GM23338 (cell line): ENCODE measurements at regions not wholly inside any gene's neighbourhood (a gene's known extent, or its start where the extent isn't known, plus 50 kb on each side); places are given as distances from the start of the nearest gene placed in this dataset.

Source experiments
- ATAC-seq: fragments of 200-7000 bp; cut with Tn5 transposase; 3 replicates; pipeline ENCODE4 v1.9.1; 2020
- DNase-seq: peaks from one replicate; pipeline ENCODE4 v3.0.0-alpha.2; 2015; ENCODE audit warnings: low spot score
- H2AFZ ChIP-seq: fragments of 200-600 bp; sonication (generic); 2 replicates; pipeline ENCODE4 v1.8.0; 2016; ENCODE audit warnings: antibody characterized with exemption, mild to moderate bottlenecking, moderate library complexity
- H3F3A ChIP-seq: fragments of 200-600 bp; sonication (generic); replicated peaks from 2 replicates; pipeline ENCODE4 v1.8.0; 2017; ENCODE audit warnings: antibody characterized with exemption, mixed run types, low read depth
- H3K27ac ChIP-seq: fragments of 200-600 bp; sonication (generic); 2 replicates; pipeline ENCODE4 v1.6.1; 2016; ENCODE audit warnings: low read depth
- H3K27me3 ChIP-seq: fragments of 200-600 bp; sonication (generic); 2 replicates; pipeline ENCODE4 v1.8.0; 2016; ENCODE audit warnings: mild to moderate bottlenecking, mixed run types, moderate library complexity; ENCODE audit not compliant: insufficient read depth
- H3K36me3 ChIP-seq: fragments of 200-600 bp; sonication (generic); 2 replicates; pipeline ENCODE4 v1.8.0; 2016; ENCODE audit warnings: mild to moderate bottlenecking; ENCODE audit not compliant: insufficient read depth
- H3K4me1 ChIP-seq: fragments of 200-600 bp; sonication (generic); 2 replicates; pipeline ENCODE4 v1.8.0; 2016; ENCODE audit warnings: mild to moderate bottlenecking, moderate library complexity; ENCODE audit not compliant: insufficient read depth
- H3K4me2 ChIP-seq: fragments of 200-600 bp; sonication (generic); 2 replicates; pipeline ENCODE4 v1.7.1; 2017; ENCODE audit warnings: mixed run types
- H3K4me3 ChIP-seq: fragments of 200-600 bp; sonication (generic); 2 replicates; pipeline ENCODE4 v1.6.1; 2016; ENCODE audit warnings: mixed run types
- H3K79me2 ChIP-seq: fragments of 200-600 bp; sonication (generic); replicated peaks from 2 replicates; pipeline ENCODE4 v1.8.0; 2017; ENCODE audit warnings: mild to moderate bottlenecking; ENCODE audit not compliant: insufficient read depth
- H3K9me2 ChIP-seq: fragments of 200-600 bp; sonication (generic); 2 replicates; pipeline ENCODE4 v1.8.0; 2017; ENCODE audit not compliant: insufficient read depth
- H4K20me1 ChIP-seq: fragments of 200-600 bp; sonication (generic); replicated peaks from 2 replicates; pipeline ENCODE4 v1.8.0; 2017; ENCODE audit warnings: mild to moderate bottlenecking; ENCODE audit not compliant: insufficient read depth
- H3K27ac Mint-ChIP-seq: 2 replicates; pipeline ENCODE4 v1.8.0; 2020; ENCODE audit warnings: inconsistent platforms, mild to moderate bottlenecking, moderate library complexity, mixed read lengths
- H3K27me3 Mint-ChIP-seq: 3 replicates; pipeline ENCODE4 v1.8.0; 2022; ENCODE audit warnings: low read depth, mild to moderate bottlenecking, moderate library complexity, mixed read lengths, inconsistent platforms; ENCODE audit not compliant: insufficient read depth, poor library complexity
- H3K36me3 Mint-ChIP-seq: 3 replicates; pipeline ENCODE4 v1.8.0; 2021; ENCODE audit warnings: low read depth, mild to moderate bottlenecking, inconsistent platforms, moderate library complexity, mixed read lengths
- H3K4me1 Mint-ChIP-seq: 3 replicates; pipeline ENCODE4 v1.8.0; 2020; ENCODE audit warnings: mild to moderate bottlenecking, inconsistent platforms, mixed read lengths
- H3K4me3 Mint-ChIP-seq: 3 replicates; pipeline ENCODE4 v1.8.0; 2021; ENCODE audit warnings: moderate library complexity, mild to moderate bottlenecking, inconsistent platforms, mixed read lengths
- H3K9me3 Mint-ChIP-seq: 3 replicates; pipeline ENCODE4 v1.8.0; 2020; ENCODE audit warnings: moderate library complexity, mild to moderate bottlenecking, inconsistent platforms, mixed read lengths
- ETS1 ChIP-seq: IDR thresholded peaks from 2 replicates; pipeline ENCODE4 v1.6.1; 2016; ENCODE audit warnings: antibody characterized with exemption
- EZH2 ChIP-seq: fragments of 200-600 bp; sonication (generic); IDR thresholded peaks from one replicate; pipeline ENCODE4 v1.8.0; 2017; ENCODE audit warnings: antibody characterized with exemption, mild to moderate bottlenecking, low read depth; ENCODE audit not compliant: unreplicated experiment
- JUNB ChIP-seq: IDR thresholded peaks from one replicate; pipeline ENCODE4 v1.6.1; 2016; ENCODE audit warnings: antibody characterized with exemption; ENCODE audit not compliant: unreplicated experiment
- NANOG ChIP-seq: IDR thresholded peaks from 2 replicates; pipeline ENCODE4 v1.6.1; 2016; ENCODE audit warnings: antibody characterized with exemption, borderline replicate concordance
- STAT1 ChIP-seq: IDR thresholded peaks from one replicate; pipeline ENCODE4 v1.6.1; 2016; ENCODE audit warnings: antibody characterized with exemption; ENCODE audit not compliant: unreplicated experiment
- ZNF114 ChIP-seq: fragments of 250-450 bp; sonication (Bioruptor Pico); IDR thresholded peaks from 2 replicates; pipeline ENCODE4 v1.5.0; 2020; ENCODE audit warnings: mild to moderate bottlenecking, moderate library complexity
- ZNF462 ChIP-seq: fragments of 250-450 bp; sonication (Bioruptor Pico); IDR thresholded peaks from 2 replicates; pipeline ENCODE4 v1.5.0; 2020; ENCODE audit warnings: mild to moderate bottlenecking, moderate library complexity
- TF ChIP-seq, protein P1 (sequence below), 2 experiments: fragments of 200-600 bp in 1 of 2; sonication (generic) in 1 of 2; conservative IDR thresholded peaks; 2 replicates each; pipeline versions ENCODE4 v1.5.1 to v1.6.1; 2016 to 2017; ENCODE audit warnings: antibody characterized with exemption in 2 of 2, low read depth in 2 of 2, mild to moderate bottlenecking in 2 of 2, moderate library complexity in 1 of 2

GRCh38 chr5:89755024-89755423, 654.5 kb downstream of the CETN3 start:
- no peak overlapping the region for H3K27ac ChIP-seq
- H3K4me2 ChIP-seq: no peak overlapping the region
- H4K20me1 ChIP-seq: no peaks in the 10 kb centered on the region
- no peaks in the 10 kb centered on the region for H3K9me3 Mint-ChIP-seq
- H3K4me3 ChIP-seq: no peak overlapping the region
- H3K27me3 Mint-ChIP-seq: no peaks in the 10 kb centered on the region
- no peak overlapping the region for H2AFZ ChIP-seq
- H3K9me2 ChIP-seq: no peaks in the 10 kb centered on the region
- no peak overlapping the region for H3K4me3 Mint-ChIP-seq
- no peak overlapping the region for H3K27ac Mint-ChIP-seq
- no peaks in the 10 kb centered on the region for H3K27me3 ChIP-seq
- DNase-seq: no peak
- H3F3A ChIP-seq: no peaks in the 10 kb centered on the region
- H3K36me3 Mint-ChIP-seq: no peaks in the 10 kb centered on the region
- no peaks in the 10 kb centered on the region for H3K4me1 ChIP-seq
- ATAC-seq: no peak
- H3K36me3 ChIP-seq: no peaks in the 10 kb centered on the region
- no peaks in the 10 kb centered on the region for H3K79me2 ChIP-seq
- TF ChIP-seq ETS1: no peak
- no peak for TF ChIP-seq STAT1
- TF ChIP-seq, protein P1, sequence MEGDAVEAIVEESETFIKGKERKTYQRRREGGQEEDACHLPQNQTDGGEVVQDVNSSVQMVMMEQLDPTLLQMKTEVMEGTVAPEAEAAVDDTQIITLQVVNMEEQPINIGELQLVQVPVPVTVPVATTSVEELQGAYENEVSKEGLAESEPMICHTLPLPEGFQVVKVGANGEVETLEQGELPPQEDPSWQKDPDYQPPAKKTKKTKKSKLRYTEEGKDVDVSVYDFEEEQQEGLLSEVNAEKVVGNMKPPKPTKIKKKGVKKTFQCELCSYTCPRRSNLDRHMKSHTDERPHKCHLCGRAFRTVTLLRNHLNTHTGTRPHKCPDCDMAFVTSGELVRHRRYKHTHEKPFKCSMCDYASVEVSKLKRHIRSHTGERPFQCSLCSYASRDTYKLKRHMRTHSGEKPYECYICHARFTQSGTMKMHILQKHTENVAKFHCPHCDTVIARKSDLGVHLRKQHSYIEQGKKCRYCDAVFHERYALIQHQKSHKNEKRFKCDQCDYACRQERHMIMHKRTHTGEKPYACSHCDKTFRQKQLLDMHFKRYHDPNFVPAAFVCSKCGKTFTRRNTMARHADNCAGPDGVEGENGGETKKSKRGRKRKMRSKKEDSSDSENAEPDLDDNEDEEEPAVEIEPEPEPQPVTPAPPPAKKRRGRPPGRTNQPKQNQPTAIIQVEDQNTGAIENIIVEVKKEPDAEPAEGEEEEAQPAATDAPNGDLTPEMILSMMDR (conservative IDR thresholded peaks at IDR 0.05; ENCODE audit: low read depth in 2 of 2): no peak
- TF ChIP-seq NANOG: no peak
- H3K4me1 Mint-ChIP-seq: no peaks in the 10 kb centered on the region

GRCh38 chr5:89735082-89735481, 674.5 kb downstream of the CETN3 start:
- Mint-ChIP-seq H3K36me3 (no peaks in the 10 kb centered on the region), H3K27me3 (no peaks in the 10 kb centered on the region), H3K4me1 (peaks cover 11% of the 10 kb centered on the region), H3K9me3 (no peaks in the 10 kb centered on the region), H3K27ac (no peak overlapping the region), H3K4me3 (no peak overlapping the region)
- DNase-seq (no peak), ATAC-seq (no peak)
- no peaks in the 10 kb centered on the region for H3K9me2 ChIP-seq
- no peaks in the 10 kb centered on the region for H3K79me2 ChIP-seq
- H3K4me2 ChIP-seq: no peak overlapping the region
- H3K4me1 ChIP-seq: no peaks in the 10 kb centered on the region
- no peak overlapping the region for H2AFZ ChIP-seq
- H3K27me3 ChIP-seq: no peaks in the 10 kb centered on the region
- H3K27ac ChIP-seq: no peak overlapping the region
- no peaks in the 10 kb centered on the region for H3K36me3 ChIP-seq
- H3K4me3 ChIP-seq: no peak overlapping the region
- H4K20me1 ChIP-seq: no peaks in the 10 kb centered on the region
- no peaks in the 10 kb centered on the region for H3F3A ChIP-seq
- TF ChIP-seq JUNB: no peak
- TF ChIP-seq EZH2: no peak
- TF ChIP-seq, protein P1 (conservative IDR thresholded peaks at IDR 0.05; ENCODE audit: low read depth in 2 of 2): no peak
- no peak for TF ChIP-seq NANOG
- no peak for TF ChIP-seq ZNF114
- no peak for TF ChIP-seq ZNF462 (CRISPR knock-in tag)
